Spleen (tissue), 7 donors: ENCODE measurements at regions not wholly inside any gene's neighbourhood (a gene's known extent, or its start where the extent isn't known, plus 50 kb on each side); places are given as distances from the start of the nearest gene placed in this dataset.
"Not testable (repeated sequence)": the region's sequence is repeated elsewhere in the genome, so short reads cannot be mapped to it uniquely, and the experiment has no call there.

ENCODE experiments used
- POLR2A ChIP-seq, 3 donors: fragments of 450-650 bp; IDR thresholded peaks; one replicate each; pipeline ENCODE4 v1.5.1; 2017; ENCODE audit warnings: antibody characterized with exemption in 3 of 3, mild to moderate bottlenecking in 1 of 3
- TF ChIP-seq, protein P1 (sequence below), 11 experiments: fragments of 200-600 bp in 7 of 11; fragments of 450-650 bp in 4 of 11; sonication (generic) in 4 of 11; IDR thresholded peaks in 8 of 11; conservative IDR thresholded peaks in 3 of 11; 1 replicate in 7 of 11; 2 replicates in 4 of 11; pipeline versions ENCODE4 v1.4.0 to v1.8.0; 2016 to 2021; ENCODE audit warnings: antibody characterized with exemption in 11 of 11, inconsistent platforms in 4 of 11, mild to moderate bottlenecking in 1 of 11
- donor health status: DM: no; HTN: no; CAD: no; lungs with moderate emphysema.
- donor health status: DM: no; HTN: no; CAD: no.
- donor health status: DM: no; HTN: no; CAD: no.

DNA sequence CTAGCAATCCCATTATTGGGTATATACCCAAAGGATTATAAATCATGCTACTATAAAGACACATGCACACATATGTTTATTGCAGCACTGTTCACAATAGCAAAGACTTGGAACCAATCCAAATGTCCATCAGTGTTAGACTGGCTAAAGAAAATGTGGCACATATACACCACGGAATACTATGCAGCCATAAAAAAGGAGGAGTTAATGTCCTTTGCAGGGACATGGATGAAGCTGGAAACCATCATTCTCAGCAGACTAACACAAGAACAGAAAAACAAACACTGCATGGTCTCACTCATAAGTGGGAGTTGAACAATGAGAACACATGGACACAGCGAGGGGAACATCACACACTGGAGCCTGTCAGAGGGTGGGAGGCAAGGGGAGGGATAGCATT, 113.4 kb upstream of the HEY2 start:
- TF ChIP-seq, protein P1, sequence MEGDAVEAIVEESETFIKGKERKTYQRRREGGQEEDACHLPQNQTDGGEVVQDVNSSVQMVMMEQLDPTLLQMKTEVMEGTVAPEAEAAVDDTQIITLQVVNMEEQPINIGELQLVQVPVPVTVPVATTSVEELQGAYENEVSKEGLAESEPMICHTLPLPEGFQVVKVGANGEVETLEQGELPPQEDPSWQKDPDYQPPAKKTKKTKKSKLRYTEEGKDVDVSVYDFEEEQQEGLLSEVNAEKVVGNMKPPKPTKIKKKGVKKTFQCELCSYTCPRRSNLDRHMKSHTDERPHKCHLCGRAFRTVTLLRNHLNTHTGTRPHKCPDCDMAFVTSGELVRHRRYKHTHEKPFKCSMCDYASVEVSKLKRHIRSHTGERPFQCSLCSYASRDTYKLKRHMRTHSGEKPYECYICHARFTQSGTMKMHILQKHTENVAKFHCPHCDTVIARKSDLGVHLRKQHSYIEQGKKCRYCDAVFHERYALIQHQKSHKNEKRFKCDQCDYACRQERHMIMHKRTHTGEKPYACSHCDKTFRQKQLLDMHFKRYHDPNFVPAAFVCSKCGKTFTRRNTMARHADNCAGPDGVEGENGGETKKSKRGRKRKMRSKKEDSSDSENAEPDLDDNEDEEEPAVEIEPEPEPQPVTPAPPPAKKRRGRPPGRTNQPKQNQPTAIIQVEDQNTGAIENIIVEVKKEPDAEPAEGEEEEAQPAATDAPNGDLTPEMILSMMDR (IDR thresholded peaks at IDR 0.05 in 8 of 11, conservative IDR thresholded peaks at IDR 0.05 in 3 of 11): not testable (repeated sequence)
- not testable (repeated sequence) for TF ChIP-seq POLR2A (IDR thresholded peaks at IDR 0.05)
